Spleen (tissue), 11 donors: ENCODE measurements at regions not wholly inside any gene's neighbourhood (a gene's known extent, or its start where the extent isn't known, plus 50 kb on each side); places are given as distances from the start of the nearest gene placed in this dataset.

Experiments used
- DNase-seq: peaks from one replicate; pipeline ENCODE4 v3.0.0-alpha.2; 2020
- H3K27ac ChIP-seq, 8 donors: fragments of 200-600 bp; sonication (generic) in 7 of 8; 1 replicate in 4 of 8; 2 replicates in 4 of 8; pipeline versions ENCODE4 v1.5.0 to v1.8.0; 2016 to 2021; ENCODE audit warnings: inconsistent platforms in 4 of 8, mild to moderate bottlenecking in 4 of 8, moderate library complexity in 1 of 8
- H3K27me3 ChIP-seq, 7 donors: fragments of 200-600 bp; sonication (generic) in 6 of 7; replicated peaks in 1 of 7; 1 replicate in 4 of 7; 2 replicates in 3 of 7; pipeline versions ENCODE4 v1.5.0 to v1.8.0; 2016 to 2021; ENCODE audit warnings: inconsistent platforms in 3 of 7, mild to moderate bottlenecking in 1 of 7
- H3K36me3 ChIP-seq, 6 donors: fragments of 200-600 bp; sonication (generic) in 5 of 6; 1 replicate in 4 of 6; 2 replicates in 2 of 6; pipeline versions ENCODE4 v1.5.0 to v1.8.0; 2016 to 2021; ENCODE audit warnings: inconsistent platforms in 2 of 6
- H3K4me1 ChIP-seq, 6 donors: fragments of 200-600 bp; sonication (generic) in 5 of 6; 1 replicate in 3 of 6; 2 replicates in 3 of 6; pipeline versions ENCODE4 v1.5.0 to v1.8.0; 2016 to 2021; ENCODE audit warnings: inconsistent platforms in 3 of 6
- H3K4me3 ChIP-seq, 8 donors: fragments of 200-600 bp; sonication (generic) in 7 of 8; 1 replicate in 4 of 8; 2 replicates in 4 of 8; pipeline versions ENCODE4 v1.5.0 to v1.8.0; 2016 to 2021; ENCODE audit warnings: inconsistent platforms in 4 of 8, mild to moderate bottlenecking in 4 of 8, moderate library complexity in 2 of 8
- H3K9me3 ChIP-seq, 8 donors: fragments of 200-600 bp; sonication (generic) in 7 of 8; 1 replicate in 4 of 8; 2 replicates in 4 of 8; pipeline versions ENCODE4 v1.5.0 to v1.8.0; 2016 to 2021; ENCODE audit warnings: inconsistent platforms in 4 of 8
- CTCF ChIP-seq, 11 experiments: fragments of 200-600 bp in 7 of 11; fragments of 450-650 bp in 4 of 11; sonication (generic) in 4 of 11; IDR thresholded peaks in 8 of 11; conservative IDR thresholded peaks in 3 of 11; 1 replicate in 7 of 11; 2 replicates in 4 of 11; pipeline versions ENCODE4 v1.4.0 to v1.8.0; 2016 to 2021; ENCODE audit warnings: antibody characterized with exemption in 11 of 11, inconsistent platforms in 4 of 11, mild to moderate bottlenecking in 1 of 11
- POLR2A ChIP-seq, 3 donors: fragments of 450-650 bp; IDR thresholded peaks; one replicate each; pipeline ENCODE4 v1.5.1; 2017; ENCODE audit warnings: antibody characterized with exemption in 3 of 3, mild to moderate bottlenecking in 1 of 3
- POLR2AphosphoS5 ChIP-seq, 3 donors: sonication (generic); formaldehyde crosslinking; IDR thresholded peaks; one replicate each; pipeline ENCODE4 v1.5.1; 2017; ENCODE audit warnings: antibody characterized with exemption in 3 of 3
- WGBS, 5 donors: extraction: QIAGEN DNeasy Blood & Tissue Kit in 3 of 5; methylation state at CpG; one replicate each; pipeline versions ENCODE4 v1.1.5 to v1.1.7; 2013 to 2018; 5-methylcytosine and 5-hydroxymethylcytosine counted together
- intact Hi-C: fragments of 100-400 bp; cut with DNase I; formaldehyde crosslinking; loops from one replicate; pipeline ENCODE4 v1.15.0; 2023; ENCODE audit warnings: low total_unique reads
- donor health status: healthy with polysubstance abuse.
- donor health status: DM: no; HTN: no; CAD: no; lungs with moderate emphysema.
- donor health status: DM: no; HTN: no; CAD: no.
- donor health status: Bipolar disorder and iron deficiency.
- donor health status: healthy.
- donor health status: DM: no; HTN: no; CAD: no.
- donor health status: DM: yes; HTN: yes; CAD: no.

DNA sequence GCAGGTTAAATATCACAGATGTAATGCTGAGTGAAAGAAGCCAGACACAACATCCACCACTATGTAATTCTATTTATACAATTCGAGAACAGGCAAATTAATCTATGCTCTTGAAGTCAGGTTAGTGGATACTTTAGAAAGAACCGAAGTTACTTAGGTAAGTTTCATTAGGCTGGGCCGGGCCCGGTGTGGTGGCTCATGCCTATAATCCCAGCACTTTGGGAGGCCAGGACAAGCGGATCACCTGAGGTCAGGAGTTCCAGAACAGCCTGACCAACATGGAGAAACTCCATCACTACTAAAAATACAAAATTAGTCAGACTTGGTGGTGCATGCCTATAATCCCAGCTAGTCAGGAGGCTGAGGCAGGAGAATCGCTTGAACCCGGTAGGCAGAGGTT is 1105.7 kb downstream of the NSUN3 start:
- intact Hi-C loops: no loop called here
- H3K4me3 ChIP-seq: no peak overlapping the region
- H3K36me3 ChIP-seq: no peaks in the 10 kb centered on the region
- H3K4me1 ChIP-seq: no peaks in the 10 kb centered on the region
- 83 to 93% (median 90%) methylated on average over 7 of the region's 7 CpGs for WGBS, 5 donors
- no peak for TF ChIP-seq CTCF (IDR thresholded peaks at IDR 0.05 in 8 of 11, conservative IDR thresholded peaks at IDR 0.05 in 3 of 11)
- no peak for TF ChIP-seq POLR2AphosphoS5 (IDR thresholded peaks at IDR 0.05)
- no peak for TF ChIP-seq POLR2A (IDR thresholded peaks at IDR 0.05)
- H3K27me3 ChIP-seq: no peaks in the 10 kb centered on the region
- H3K27ac ChIP-seq: no peak overlapping the region
- H3K9me3 ChIP-seq: peaks cover 0 to 18% (median 2%) of the 10 kb centered on the region in 8 donors
- DNase-seq: no peak

DNA sequence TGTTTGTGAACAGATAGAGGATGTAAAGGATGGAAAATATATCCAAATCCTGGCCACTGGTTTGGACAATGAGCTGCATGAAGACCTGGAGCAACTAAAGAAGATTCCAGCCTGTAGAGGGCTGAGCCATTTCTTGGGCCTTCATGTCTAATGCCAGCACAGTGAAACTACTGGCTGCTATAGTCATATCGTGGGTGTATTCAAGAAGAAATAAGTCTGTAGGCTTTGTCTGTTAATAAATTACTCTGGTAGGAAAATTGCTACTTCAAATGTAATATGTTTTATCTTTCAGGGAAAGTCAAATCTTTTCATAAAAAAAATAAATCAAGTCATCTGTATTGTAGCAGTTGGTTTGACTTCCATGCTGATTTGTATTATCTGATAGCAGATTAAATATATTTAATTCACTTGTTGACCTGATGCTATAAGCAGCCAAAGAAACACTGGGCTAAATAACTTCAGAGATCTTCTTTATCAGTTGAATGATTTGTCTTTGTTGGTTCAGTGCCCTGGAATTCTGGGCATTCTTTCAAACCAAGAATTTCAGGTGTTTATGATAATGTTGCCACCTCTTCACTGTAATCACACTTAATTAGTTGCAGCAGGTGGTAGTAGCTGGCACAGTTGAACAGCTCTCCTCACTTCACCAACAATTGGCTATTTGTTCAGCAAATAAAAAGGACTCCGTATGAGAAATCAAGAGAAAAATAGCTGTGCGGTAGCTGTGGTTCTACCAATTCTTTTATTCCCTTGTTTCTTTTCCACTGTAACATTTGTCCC is 1109.5 kb downstream of the NSUN3 start:
- WGBS, 5 donors: 81 to 93% (median 88%) methylated on average over 3 of the region's 3 CpGs
- TF ChIP-seq POLR2A (IDR thresholded peaks at IDR 0.05) (no peak), CTCF (IDR thresholded peaks at IDR 0.05 in 8 of 11, conservative IDR thresholded peaks at IDR 0.05 in 3 of 11) (no peak), POLR2AphosphoS5 (IDR thresholded peaks at IDR 0.05) (no peak)
- no peaks in the 10 kb centered on the region for H3K36me3 ChIP-seq
- no peaks in the 10 kb centered on the region for H3K4me1 ChIP-seq
- H3K27ac ChIP-seq: no peak overlapping the region
- no peaks in the 10 kb centered on the region for H3K27me3 ChIP-seq
- peaks cover 0 to 20% (median 2%) of the 10 kb centered on the region in 8 donors for H3K9me3 ChIP-seq
- intact Hi-C loops: no loop called here
- no peak overlapping the region for H3K4me3 ChIP-seq
- DNase-seq: no peak

GRCh38 chr3:95177096-95177495 is 1114.2 kb downstream of the NSUN3 start:
- Histone ChIP-seq H3K36me3 (no peaks in the 10 kb centered on the region), H3K4me1 (no peaks in the 10 kb centered on the region), H3K27ac (no peak overlapping the region), H3K9me3 (peaks cover 0 to 7% (median 0%) of the 10 kb centered on the region in 8 donors), H3K27me3 (no peaks in the 10 kb centered on the region), H3K4me3 (no peak overlapping the region)
- intact Hi-C loops: no loop called here
- TF ChIP-seq POLR2AphosphoS5 (IDR thresholded peaks at IDR 0.05) (no peak), CTCF (IDR thresholded peaks at IDR 0.05 in 8 of 11, conservative IDR thresholded peaks at IDR 0.05 in 3 of 11) (no peak), POLR2A (IDR thresholded peaks at IDR 0.05) (no peak)
- DNase-seq: no peak
- 63 to 76% (median 72%) methylated on average over 2 of the region's 2 CpGs for WGBS, 5 donors

GRCh38 chr3:95184038-95184437 is 1121.2 kb downstream of the NSUN3 start:
- Histone ChIP-seq H3K36me3 (no peaks in the 10 kb centered on the region), H3K4me1 (no peaks in the 10 kb centered on the region), H3K9me3 (peaks cover 0 to 11% (median 0%) of the 10 kb centered on the region in 8 donors), H3K27me3 (no peaks in the 10 kb centered on the region), H3K27ac (no peak overlapping the region), H3K4me3 (no peak overlapping the region)
- intact Hi-C loops: no loop called here
- WGBS, 5 donors: 81 to 90% (median 86%) methylated on average over 6 of the region's 6 CpGs
- TF ChIP-seq POLR2AphosphoS5 (IDR thresholded peaks at IDR 0.05) (no peak), CTCF (IDR thresholded peaks at IDR 0.05 in 8 of 11, conservative IDR thresholded peaks at IDR 0.05 in 3 of 11) (no peak), POLR2A (IDR thresholded peaks at IDR 0.05) (no peak)
- DNase-seq: no peak
